ENCODE measurements at regions not wholly inside any gene's neighbourhood (a gene's known extent, or its start where the extent isn't known, plus 50 kb on each side); places are given as distances from the start of the nearest gene placed in this dataset.

GRCh38 chr11:82117362-82117761 is 616.3 kb downstream of the FAM181B start:
- TF ChIP-seq CTCF (IDR thresholded peaks at IDR 0.05; ENCODE audit: low read depth, low read length, poor library complexity, severe bottlenecking) (no peak), EZH2phosphoT487 (IDR thresholded peaks at IDR 0.05; ENCODE audit: borderline replicate concordance, low read length) (no peak)
